ENCODE measurements at regions not wholly inside any gene's neighbourhood (a gene's known extent, or its start where the extent isn't known, plus 50 kb on each side); places are given as distances from the start of the nearest gene placed in this dataset.

GRCh38 chr3:25036633-25037032 is 391.4 kb upstream of the RARB start:
- DNase-seq (ENCODE audit: low spot score in 2 of 2) (no peak), ATAC-seq (no peak)
- no peaks in the 10 kb centered on the region for H3K36me3 Mint-ChIP-seq
- no peak overlapping the region for H3K27ac Mint-ChIP-seq
- H3K9me3 Mint-ChIP-seq = peaks cover 7 to 15% of the 10 kb centered on the region in 2 donors

- ATAC-seq = no peak
- DNase-seq (ENCODE audit: low spot score in 2 of 2) = no peak
- Mint-ChIP-seq H3K27ac (no peak overlapping the region), H3K36me3 (no peaks in the 10 kb centered on the region), H3K9me3 (peaks cover 7 to 15% of the 10 kb centered on the region in 2 donors)
These were observed 391.0 kb upstream of the RARB start for GRCh38 chr3:25037049-25037547.

GRCh38 chr3:25038271-25038670 is 389.8 kb upstream of the RARB start:
- H3K27ac Mint-ChIP-seq = no peak overlapping the region
- ATAC-seq (no peak), DNase-seq (ENCODE audit: low spot score in 2 of 2) (no peak)
- no peaks in the 10 kb centered on the region for H3K36me3 Mint-ChIP-seq
- H3K9me3 Mint-ChIP-seq = peaks cover 7 to 19% of the 10 kb centered on the region in 2 donors

- ATAC-seq = no peak
- Mint-ChIP-seq H3K9me3 (peaks cover 7 to 19% of the 10 kb centered on the region in 2 donors), H3K27ac (no peak overlapping the region), H3K36me3 (no peaks in the 10 kb centered on the region)
- DNase-seq (ENCODE audit: low spot score in 2 of 2) = no peak
These were observed 389.1 kb upstream of the RARB start for GRCh38 chr3:25038922-25039321.

- DNase-seq (ENCODE audit: low spot score in 2 of 2) = no peak
- peaks cover 4 to 12% of the 10 kb centered on the region in 2 donors for H3K9me3 Mint-ChIP-seq
- H3K27ac Mint-ChIP-seq = no peak overlapping the region
- H3K36me3 Mint-ChIP-seq = no peaks in the 10 kb centered on the region
- ATAC-seq = no peak
These were observed 387.3 kb upstream of the RARB start for GRCh38 chr3:25040748-25041147.

GRCh38 chr3:25041871-25042584 is 386.0 kb upstream of the RARB start:
- ATAC-seq (no peak), DNase-seq (ENCODE audit: low spot score in 2 of 2) (no peak)
- no peak overlapping the region for H3K27ac Mint-ChIP-seq
- no peaks in the 10 kb centered on the region for H3K36me3 Mint-ChIP-seq
- H3K9me3 Mint-ChIP-seq = peaks cover 4 to 12% of the 10 kb centered on the region in 2 donors

GRCh38 chr3:25043177-25043576 is 384.9 kb upstream of the RARB start:
- Mint-ChIP-seq H3K9me3 (peaks cover 8 to 11% of the 10 kb centered on the region in 2 donors), H3K27ac (no peak overlapping the region), H3K36me3 (no peaks in the 10 kb centered on the region)
- DNase-seq (ENCODE audit: low spot score in 2 of 2) = no peak
- no peak for ATAC-seq

GRCh38 chr3:25043749-25044148 is 384.3 kb upstream of the RARB start:
- Mint-ChIP-seq H3K9me3 (peaks cover 8 to 11% of the 10 kb centered on the region in 2 donors), H3K36me3 (no peaks in the 10 kb centered on the region), H3K27ac (no peak overlapping the region)
- ATAC-seq (no peak), DNase-seq (ENCODE audit: low spot score in 2 of 2) (no peak)

- Mint-ChIP-seq H3K27ac (no peak overlapping the region), H3K36me3 (no peaks in the 10 kb centered on the region)
- no peak for DNase-seq (ENCODE audit: low spot score in 2 of 2)
These were observed 383.0 kb upstream of the RARB start for GRCh38 chr3:25044762-25045710.

GRCh38 chr3:25046911-25047771 is 380.9 kb upstream of the RARB start:
- ATAC-seq (no peak), DNase-seq (ENCODE audit: low spot score in 2 of 2) (no peak)
- no peak overlapping the region for H3K27ac Mint-ChIP-seq
- H3K36me3 Mint-ChIP-seq = no peaks in the 10 kb centered on the region
- H3K9me3 Mint-ChIP-seq = peaks cover 12 to 15% of the 10 kb centered on the region in 2 donors

More at GRCh38 chr3:25044762-25045710, 383.0 kb upstream of the RARB start:
- peaks cover 7 to 8% of the 10 kb centered on the region in 2 donors for H3K9me3 Mint-ChIP-seq
- no peak for ATAC-seq

- DNase-seq (ENCODE audit: low spot score in 2 of 2) = no peak
- Mint-ChIP-seq H3K9me3 (peaks cover 12% of the 10 kb centered on the region in 2 donors), H3K27ac (no peak overlapping the region), H3K36me3 (no peaks in the 10 kb centered on the region)
- no peak for ATAC-seq
These were observed 378.8 kb upstream of the RARB start for GRCh38 chr3:25049304-25049703.

GRCh38 chr3:25053360-25053759 is 374.7 kb upstream of the RARB start:
- ATAC-seq (no peak), DNase-seq (ENCODE audit: low spot score in 2 of 2) (no peak)
- no peak overlapping the region for H3K27ac Mint-ChIP-seq
- no peaks in the 10 kb centered on the region for H3K36me3 Mint-ChIP-seq
- H3K9me3 Mint-ChIP-seq = peaks cover 7 to 10% of the 10 kb centered on the region in 2 donors

GRCh38 chr3:25056036-25056755 is 371.9 kb upstream of the RARB start:
- Mint-ChIP-seq H3K27ac (no peak overlapping the region), H3K36me3 (no peaks in the 10 kb centered on the region), H3K9me3 (peaks cover under 1 to 5% of the 10 kb centered on the region in 2 donors)
- ATAC-seq (no peak), DNase-seq (ENCODE audit: low spot score in 2 of 2) (no peak)

GRCh38 chr3:25056803-25057351 is 371.2 kb upstream of the RARB start:
- Mint-ChIP-seq H3K9me3 (peaks cover 0 to 5% of the 10 kb centered on the region in 2 donors), H3K27ac (no peak overlapping the region), H3K36me3 (no peaks in the 10 kb centered on the region)
- ATAC-seq (no peak), DNase-seq (ENCODE audit: low spot score in 2 of 2) (no peak)

GRCh38 chr3:25057379-25057778 is 370.7 kb upstream of the RARB start:
- H3K27ac Mint-ChIP-seq = no peak overlapping the region
- no peaks in the 10 kb centered on the region for H3K36me3 Mint-ChIP-seq
- ATAC-seq = no peak
- no peak for DNase-seq (ENCODE audit: low spot score in 2 of 2)
- peaks cover 0 to 5% of the 10 kb centered on the region in 2 donors for H3K9me3 Mint-ChIP-seq

- Mint-ChIP-seq H3K27ac (no peak overlapping the region), H3K36me3 (no peaks in the 10 kb centered on the region), H3K9me3 (peaks cover 8 to 9% of the 10 kb centered on the region in 2 donors)
- ATAC-seq (no peak), DNase-seq (ENCODE audit: low spot score in 2 of 2) (no peak)
These were observed 363.4 kb upstream of the RARB start for GRCh38 chr3:25064681-25065080.
